GM12878 (cell line): ENCODE measurements at regions not wholly inside any gene's neighbourhood (a gene's known extent, or its start where the extent isn't known, plus 50 kb on each side); places are given as distances from the start of the nearest gene placed in this dataset.

Experiments
- ATAC-seq: fragments of 200-7000 bp; cut with Tn5 transposase; 3 replicates; pipeline ENCODE4 v1.9.1; 2020; ENCODE audit warnings: mild to moderate bottlenecking, moderate library complexity
- BruUV-seq: library from RNA; stranded (reverse); fragments of 400-500 nt; replicated peaks from 2 replicates; lab custom pipeline; 2021; lab: Mats Ljungman, UMichigan
- CTCF ChIA-PET: fragments of 300-600 bp; sonication (Branson Sonifier 250); formaldehyde crosslinking; extraction: SDS; loops from one replicate; lab custom pipeline; 2021; ENCODE audit warnings: inconsistent platforms; lab: Yijun Ruan, JAX
- POLR2A ChIA-PET: fragments of 350-600 bp; formaldehyde crosslinking; extraction: SDS; loops from one replicate; lab custom pipeline; 2021; ENCODE audit warnings: inconsistent platforms; lab: Charles Lee
- RAD21 ChIA-PET: fragments of 300-600 bp; sonication (Branson Sonifier 250); formaldehyde crosslinking; loops from one replicate; lab custom pipeline; 2023; ENCODE audit warnings: antibody characterized with exemption; ENCODE audit not compliant: unreplicated experiment; lab: Charles Lee
- SMC1A ChIA-PET: fragments of 300-600 bp; sonication (Branson Sonifier 250); formaldehyde crosslinking; loops from one replicate; lab custom pipeline; 2023; ENCODE audit not compliant: unreplicated experiment, uncharacterized antibody; lab: Charles Lee
- DNase-seq: peaks from one replicate; pipeline ENCODE4 v3.0.0-alpha.2; 2011; ENCODE audit warnings: low read depth, low spot score
- FAIRE-seq: peaks from 3 replicates; lab custom pipeline; 2011; peaks lifted over from hg19 to GRCh38; lab: Jason Lieb, UNC
- H2AFZ ChIP-seq: 2 replicates; pipeline ENCODE4 v1.6.0; 2011; ENCODE audit warnings: low read depth, low read length, control low read depth; ENCODE audit not compliant: control insufficient read depth
- H3K27ac ChIP-seq: 2 replicates; pipeline ENCODE4 v1.5.1; 2011; ENCODE audit warnings: control low read depth; ENCODE audit not compliant: control insufficient read depth, insufficient read depth
- H3K27me3 ChIP-seq, 2 experiments: replicated peaks in 1 of 2; 2 replicates each; pipeline versions ENCODE4 v1.6.0 to v1.6.1; 2011; ENCODE audit warnings: low read length in 1 of 2; ENCODE audit not compliant: control insufficient read depth in 2 of 2, insufficient read depth in 2 of 2
- H3K36me3 ChIP-seq, 2 experiments: 2 replicates each; pipeline ENCODE4 v1.5.1; 2011; ENCODE audit warnings: low read length in 1 of 2; ENCODE audit not compliant: control insufficient read depth in 2 of 2, insufficient read depth in 2 of 2
- H3K4me1 ChIP-seq: 2 replicates; pipeline ENCODE4 v1.6.1; 2011; ENCODE audit warnings: mild to moderate bottlenecking, low read length, moderate library complexity, mixed read lengths; ENCODE audit not compliant: control insufficient read depth, insufficient read depth
- H3K4me2 ChIP-seq: 2 replicates; pipeline ENCODE4 v1.6.0; 2011; ENCODE audit warnings: control low read depth; ENCODE audit not compliant: control insufficient read depth, insufficient read depth
- H3K4me3 ChIP-seq: fragments of 200-600 bp; sonication (generic); 2 replicates; pipeline ENCODE4 v1.5.1; 2016
- H3K79me2 ChIP-seq: 2 replicates; pipeline ENCODE4 v1.6.0; 2011; ENCODE audit warnings: low read length; ENCODE audit not compliant: control insufficient read depth, insufficient read depth
- H3K9ac ChIP-seq: 2 replicates; pipeline ENCODE4 v1.8.0; 2011; ENCODE audit warnings: low read length, control low read depth, mixed read lengths; ENCODE audit not compliant: control insufficient read depth, insufficient read depth
- H3K9me3 ChIP-seq: replicated peaks from 3 replicates; pipeline ENCODE4 v1.5.1; 2011; ENCODE audit warnings: mild to moderate bottlenecking, low read length; ENCODE audit not compliant: control insufficient read depth, insufficient read depth
- H4K20me1 ChIP-seq: 2 replicates; pipeline ENCODE4 v1.6.0; 2011; ENCODE audit not compliant: control insufficient read depth, insufficient read depth
- NFXL1 ChIP-seq: fragments of 450-650 bp; IDR thresholded peaks from 2 replicates; pipeline ENCODE4 v1.6.1; 2017; ENCODE audit warnings: antibody characterized with exemption, mild to moderate bottlenecking, borderline replicate concordance
- PML ChIP-seq: IDR thresholded peaks from 2 replicates; pipeline ENCODE4 v1.6.1; 2012; ENCODE audit warnings: low read length, inconsistent platforms
- TCF12 ChIP-seq: IDR thresholded peaks from 2 replicates; pipeline ENCODE4 v1.6.1; 2011; ENCODE audit warnings: low read depth, mild to moderate bottlenecking, low read length
- WGBS: methylation state at CpG from one replicate; pipeline ENCODE4 v1.1.6; 2016; ENCODE audit warnings: low lambda C conversion rate; ENCODE audit not compliant: insufficient replicate concordance, insufficient coverage; ENCODE audit errors: missing lambda C conversion rate; 5-methylcytosine and 5-hydroxymethylcytosine counted together
- in situ Hi-C: fragments of 300-500 bp; cut with MboI; formaldehyde crosslinking; loops from 9 replicates; pipeline ENCODE4 v1.14.3; 2018; ENCODE audit warnings: mixed read lengths
- intact Hi-C: fragments of 100-400 bp; cut with micrococcal nuclease; formaldehyde crosslinking; loops from one replicate; pipeline ENCODE4 v1.14.2; 2022; ENCODE audit not compliant: unreplicated experiment
- TF ChIP-seq, protein P1 (sequence below): fragments of 450-650 bp; IDR thresholded peaks from 2 replicates; pipeline ENCODE4 v1.6.1; 2014; ENCODE audit warnings: mild to moderate bottlenecking
- TF ChIP-seq, protein P2 (sequence below): fragments of 150-350 bp; IDR thresholded peaks from 2 replicates; pipeline ENCODE4 v1.6.1; 2014; ENCODE audit warnings: mild to moderate bottlenecking, low read depth, low read length

DNA sequence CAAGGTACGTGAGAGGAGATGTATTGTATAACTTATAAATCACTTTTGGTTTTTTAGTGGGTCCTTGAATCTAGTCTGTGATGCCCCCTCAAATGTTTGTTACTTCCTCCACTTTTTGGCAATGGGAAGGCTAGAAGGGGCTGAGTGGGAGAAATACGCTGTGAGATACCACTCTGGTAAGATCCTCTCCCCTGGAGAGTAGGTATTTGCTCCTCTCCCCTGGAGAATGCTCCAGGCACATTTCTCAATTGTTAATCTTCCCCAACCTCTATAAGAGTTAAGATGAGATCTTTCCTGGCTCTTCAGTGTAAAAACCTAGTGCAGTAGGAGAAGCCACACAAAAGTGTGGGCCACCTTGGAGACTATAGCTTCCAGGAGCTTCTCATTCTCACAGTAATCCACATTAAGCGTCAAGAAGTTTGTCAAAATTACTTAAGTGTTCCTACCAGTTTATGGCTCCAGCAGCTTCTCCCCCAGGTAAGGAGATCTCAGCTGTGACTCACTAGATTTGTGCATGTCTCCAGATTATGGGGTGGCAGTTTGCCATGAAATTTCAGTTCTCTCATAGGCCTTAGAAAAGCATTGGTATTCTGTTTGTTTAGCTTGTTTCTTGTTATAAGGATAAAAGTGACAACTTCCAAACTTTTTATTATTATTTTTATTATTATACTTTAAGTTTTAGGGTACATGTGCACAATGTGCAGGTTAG, 182.6 kb downstream of the FSIP2 start:
- 65% methylated on average over 3 of the region's 3 CpGs for WGBS
- in situ Hi-C loops (no loop called here), intact Hi-C loops (no loop called here)
- ATAC-seq, result no peak
- no peaks in the 10 kb centered on the region for H3K9me3 ChIP-seq
- SMC1A ChIA-PET, result no interaction called here
- POLR2A ChIA-PET, result no interaction called here
- RAD21 ChIA-PET, result no interaction called here
- TF ChIP-seq, protein P1, sequence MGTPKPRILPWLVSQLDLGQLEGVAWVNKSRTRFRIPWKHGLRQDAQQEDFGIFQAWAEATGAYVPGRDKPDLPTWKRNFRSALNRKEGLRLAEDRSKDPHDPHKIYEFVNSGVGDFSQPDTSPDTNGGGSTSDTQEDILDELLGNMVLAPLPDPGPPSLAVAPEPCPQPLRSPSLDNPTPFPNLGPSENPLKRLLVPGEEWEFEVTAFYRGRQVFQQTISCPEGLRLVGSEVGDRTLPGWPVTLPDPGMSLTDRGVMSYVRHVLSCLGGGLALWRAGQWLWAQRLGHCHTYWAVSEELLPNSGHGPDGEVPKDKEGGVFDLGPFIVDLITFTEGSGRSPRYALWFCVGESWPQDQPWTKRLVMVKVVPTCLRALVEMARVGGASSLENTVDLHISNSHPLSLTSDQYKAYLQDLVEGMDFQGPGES, result no peak
- no peak for TF ChIP-seq NFXL1
- no peak for TF ChIP-seq TCF12
- TF ChIP-seq PML, result no peak
- TF ChIP-seq, protein P2, sequence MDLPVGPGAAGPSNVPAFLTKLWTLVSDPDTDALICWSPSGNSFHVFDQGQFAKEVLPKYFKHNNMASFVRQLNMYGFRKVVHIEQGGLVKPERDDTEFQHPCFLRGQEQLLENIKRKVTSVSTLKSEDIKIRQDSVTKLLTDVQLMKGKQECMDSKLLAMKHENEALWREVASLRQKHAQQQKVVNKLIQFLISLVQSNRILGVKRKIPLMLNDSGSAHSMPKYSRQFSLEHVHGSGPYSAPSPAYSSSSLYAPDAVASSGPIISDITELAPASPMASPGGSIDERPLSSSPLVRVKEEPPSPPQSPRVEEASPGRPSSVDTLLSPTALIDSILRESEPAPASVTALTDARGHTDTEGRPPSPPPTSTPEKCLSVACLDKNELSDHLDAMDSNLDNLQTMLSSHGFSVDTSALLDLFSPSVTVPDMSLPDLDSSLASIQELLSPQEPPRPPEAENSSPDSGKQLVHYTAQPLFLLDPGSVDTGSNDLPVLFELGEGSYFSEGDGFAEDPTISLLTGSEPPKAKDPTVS, result no peak
- H3K27me3 ChIP-seq, result no peaks in the 10 kb centered on the region
- H3K4me1 ChIP-seq, result no peaks in the 10 kb centered on the region
- H3K79me2 ChIP-seq, result no peaks in the 10 kb centered on the region
- H3K36me3 ChIP-seq, result no peaks in the 10 kb centered on the region
- no peaks in the 10 kb centered on the region for H4K20me1 ChIP-seq
- CTCF ChIA-PET, result no interaction called here
- FAIRE-seq, result no peak
- no peak overlapping the region for H3K9ac ChIP-seq
- H3K4me3 ChIP-seq, result no peak overlapping the region
- no peak overlapping the region for H3K4me2 ChIP-seq
- H2AFZ ChIP-seq, result no peak overlapping the region
- no peak for DNase-seq
- BruUV-seq, result no TSS peak
- no peak overlapping the region for H3K27ac ChIP-seq
